ENCODE measurements at regions not wholly inside any gene's neighbourhood (a gene's known extent, or its start where the extent isn't known, plus 50 kb on each side); places are given as distances from the start of the nearest gene placed in this dataset.

- 83% methylated on average over 1 of the region's 1 CpG; no CpG with 5 or more reads in 1 of the 2 experiments for WGBS, 2 experiments (ENCODE audit: extremely low coverage in 1 of 2, insufficient coverage in 1 of 2, insufficient read length in 1 of 2, insufficient replicate concordance in 2 of 2, low coverage in 1 of 2, low lambda C conversion rate in 2 of 2, missing lambda C conversion rate in 1 of 2)
- no peak overlapping the region for H2BK120ac ChIP-seq (replicated peaks; ENCODE audit: low read depth, low read length)
- no peaks in the 10 kb centered on the region for H3K4me1 ChIP-seq (replicated peaks in 1 of 4; ENCODE audit: control insufficient read depth in 3 of 4, insufficient read depth in 4 of 4, low read length in 3 of 4)
- H3K56ac ChIP-seq (replicated peaks; ENCODE audit: insufficient read length, low read depth, low read length) = no peak overlapping the region
- H3K27me3 ChIP-seq (replicated peaks in 1 of 4; ENCODE audit: control insufficient read depth in 3 of 4, extremely low read depth in 1 of 4, insufficient read depth in 3 of 4, low read length in 3 of 4) = no peaks in the 10 kb centered on the region
- no peak overlapping the region for H2BK12ac ChIP-seq (ENCODE audit: low read depth, low read length)
- H3K23ac ChIP-seq (ENCODE audit: insufficient read length) = no peak overlapping the region
- no peak overlapping the region for H4K5ac ChIP-seq (ENCODE audit: insufficient read length, low read depth, low read length)
- H3K9me3 ChIP-seq (ENCODE audit: insufficient read depth in 2 of 2, low read depth in 1 of 2, low read length in 1 of 2) = no peaks in the 10 kb centered on the region
- H3K4me2 ChIP-seq (ENCODE audit: insufficient read depth in 1 of 2, low read depth in 2 of 2, low read length in 2 of 2) = no peak overlapping the region
- no peak for DNase-seq (ENCODE audit: low read depth in 1 of 2, low spot score in 2 of 2)
- no peak overlapping the region for H3K4me3 ChIP-seq (ENCODE audit: extremely low read depth in 1 of 4, insufficient read depth in 2 of 4, low read depth in 3 of 4, low read length in 4 of 4)
- no peak overlapping the region for H3K4ac ChIP-seq (replicated peaks; ENCODE audit: insufficient read length, low read depth, low read length)
- no peak for FAIRE-seq
- H4K20me1 ChIP-seq (replicated peaks in 1 of 2; ENCODE audit: control insufficient read depth in 1 of 2, insufficient read depth in 2 of 2, low read length in 2 of 2) = no peaks in the 10 kb centered on the region
- no peak overlapping the region for H4K91ac ChIP-seq (replicated peaks; ENCODE audit: insufficient read length, low read length)
- no peak overlapping the region for H3K27ac ChIP-seq (ENCODE audit: low read depth, low read length)
- H3K79me1 ChIP-seq (ENCODE audit: low read depth, low read length) = no peaks in the 10 kb centered on the region
- no peak overlapping the region for H3K9ac ChIP-seq (replicated peaks in 1 of 4; ENCODE audit: extremely low read depth in 1 of 4, low read depth in 3 of 4, low read length in 3 of 4)
- no peak overlapping the region for H3K18ac ChIP-seq (ENCODE audit: extremely low read depth, low read length)
- ChIA-PET POLR2A (ENCODE audit: partially characterized antibody) (no interaction called here), CTCF (ENCODE audit: partially characterized antibody) (no interaction called here)
- no peak overlapping the region for H3K14ac ChIP-seq (ENCODE audit: insufficient read length)
- no peak overlapping the region for H2BK5ac ChIP-seq (ENCODE audit: low read depth, low read length)
- no peak overlapping the region for H2AK5ac ChIP-seq (ENCODE audit: low read depth, low read length)
- peaks cover 3% of the 10 kb centered on the region; the same call in 1 of the 2 replicates for H3K23me2 ChIP-seq (ENCODE audit: low read depth, low read length)
- H4K8ac ChIP-seq (ENCODE audit: extremely low read depth, insufficient read depth, low read length) = no peak overlapping the region
- H2BK20ac ChIP-seq (ENCODE audit: low read length) = no peak overlapping the region
- H3K79me2 ChIP-seq (ENCODE audit: control insufficient read depth in 1 of 2, insufficient read depth in 2 of 2, low read length in 2 of 2) = no peaks in the 10 kb centered on the region
- TF ChIP-seq SRF (IDR thresholded peaks at IDR 0.05; ENCODE audit: low read depth, low read length) (no peak), CHD1 (IDR thresholded peaks at IDR 0.05; ENCODE audit: low read depth, low read length) (no peak), SP2 (IDR thresholded peaks at IDR 0.05; ENCODE audit: low read length) (no peak), KDM4A (IDR thresholded peaks at IDR 0.05; ENCODE audit: low read depth, low read length, severe bottlenecking) (no peak), MAFK (IDR thresholded peaks at IDR 0.05; ENCODE audit: low read depth, low read length) (no peak), BACH1 (IDR thresholded peaks at IDR 0.05; ENCODE audit: low read length) (no peak), TAF1 (IDR thresholded peaks at IDR 0.05; ENCODE audit: low read depth, low read length) (no peak)
- TF ChIP-seq, protein P1, sequence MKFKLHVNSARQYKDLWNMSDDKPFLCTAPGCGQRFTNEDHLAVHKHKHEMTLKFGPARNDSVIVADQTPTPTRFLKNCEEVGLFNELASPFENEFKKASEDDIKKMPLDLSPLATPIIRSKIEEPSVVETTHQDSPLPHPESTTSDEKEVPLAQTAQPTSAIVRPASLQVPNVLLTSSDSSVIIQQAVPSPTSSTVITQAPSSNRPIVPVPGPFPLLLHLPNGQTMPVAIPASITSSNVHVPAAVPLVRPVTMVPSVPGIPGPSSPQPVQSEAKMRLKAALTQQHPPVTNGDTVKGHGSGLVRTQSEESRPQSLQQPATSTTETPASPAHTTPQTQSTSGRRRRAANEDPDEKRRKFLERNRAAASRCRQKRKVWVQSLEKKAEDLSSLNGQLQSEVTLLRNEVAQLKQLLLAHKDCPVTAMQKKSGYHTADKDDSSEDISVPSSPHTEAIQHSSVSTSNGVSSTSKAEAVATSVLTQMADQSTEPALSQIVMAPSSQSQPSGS (IDR thresholded peaks at IDR 0.05; ENCODE audit: low read length) = no peak
- TF ChIP-seq, protein P2, sequence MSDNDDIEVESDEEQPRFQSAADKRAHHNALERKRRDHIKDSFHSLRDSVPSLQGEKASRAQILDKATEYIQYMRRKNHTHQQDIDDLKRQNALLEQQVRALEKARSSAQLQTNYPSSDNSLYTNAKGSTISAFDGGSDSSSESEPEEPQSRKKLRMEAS (IDR thresholded peaks at IDR 0.05) = no peak
- no peaks in the 10 kb centered on the region for H3K36me3 ChIP-seq (ENCODE audit: control insufficient read depth in 2 of 4, insufficient read depth in 4 of 4, low read length in 3 of 4)
- no peak overlapping the region for H2AFZ ChIP-seq (ENCODE audit: low read length)
- H2BK15ac ChIP-seq (ENCODE audit: low read length) = no peak overlapping the region
These were observed 174.8 kb upstream of the CHODL start for GRCh38 chr21:18069875-18070274.
